MM.1S (cell line): ENCODE measurements at regions not wholly inside any gene's neighbourhood (a gene's known extent, or its start where the extent isn't known, plus 50 kb on each side); places are given as distances from the start of the nearest gene placed in this dataset.

Experiments
- CTCF ChIP-seq: fragments of 300-600 bp; sonication (generic); IDR thresholded peaks from 2 replicates; pipeline ENCODE4 v1.5.1; 2016; ENCODE audit warnings: antibody characterized with exemption, low read length, mixed read lengths
- EZH2 ChIP-seq: fragments of 300-600 bp; sonication (generic); optimal IDR thresholded peaks from 2 replicates; pipeline ENCODE3; 2017; ENCODE audit warnings: low read depth, mild to moderate bottlenecking, antibody characterized with exemption, low read length, mixed read lengths

- TF ChIP-seq CTCF, result no peak
- TF ChIP-seq EZH2, result no peak
Observed at GRCh38 chr10:78744491-78745090, 324.2 kb upstream of the ZMIZ1 start.
